HG02588 (cell line): ENCODE measurements at regions not wholly inside any gene's neighbourhood (a gene's known extent, or its start where the extent isn't known, plus 50 kb on each side); places are given as distances from the start of the nearest gene placed in this dataset.
"Not testable (repeated sequence)": the region's sequence is repeated elsewhere in the genome, so short reads cannot be mapped to it uniquely, and the experiment has no call there.

Experiments
- ATAC-seq: cut with Tn5 transposase; IDR thresholded peaks from one replicate; pipeline ENCODE4 v1.9.1; 2021; ENCODE audit warnings: mild to moderate bottlenecking, moderate library complexity; ENCODE audit not compliant: unreplicated experiment

GRCh38 chr5:174925586-174925985 lies 201.2 kb downstream of the MSX2 start:
- no peak for ATAC-seq

GRCh38 chr5:174922955-174923354 lies 198.6 kb downstream of the MSX2 start:
- no peak for ATAC-seq

GRCh38 chr5:174920906-174921550 lies 196.6 kb downstream of the MSX2 start:
- no peak for ATAC-seq

GRCh38 chr5:174919351-174919750 lies 195.0 kb downstream of the MSX2 start:
- no peak for ATAC-seq

- ATAC-seq: no peak
Observed at GRCh38 chr5:174918655-174919054, 194.3 kb downstream of the MSX2 start.

GRCh38 chr5:174917976-174918554 lies 193.7 kb downstream of the MSX2 start:
- ATAC-seq: no peak

- not testable (repeated sequence) for ATAC-seq
Observed at GRCh38 chr5:174917435-174917834, 193.1 kb downstream of the MSX2 start.

GRCh38 chr5:174916924-174917323 lies 192.5 kb downstream of the MSX2 start:
- not testable (repeated sequence) for ATAC-seq

GRCh38 chr5:174916227-174916626 lies 191.8 kb downstream of the MSX2 start:
- ATAC-seq: no peak

GRCh38 chr5:174911118-174911517 lies 186.7 kb downstream of the MSX2 start:
- ATAC-seq: no peak

- ATAC-seq: peak; percentile 80
Observed at GRCh38 chr5:174910245-174910737, 185.9 kb downstream of the MSX2 start.

GRCh38 chr5:174903172-174903732 lies 178.9 kb downstream of the MSX2 start:
- ATAC-seq: no peak

GRCh38 chr5:174901336-174901735 lies 177.0 kb downstream of the MSX2 start:
- ATAC-seq: no peak

GRCh38 chr5:174900240-174900865 lies 176.0 kb downstream of the MSX2 start:
- ATAC-seq: no peak

- no peak for ATAC-seq
Observed at GRCh38 chr5:174897281-174897950, 173.0 kb downstream of the MSX2 start.

GRCh38 chr5:174895360-174895759 lies 171.0 kb downstream of the MSX2 start:
- ATAC-seq: no peak

- no peak for ATAC-seq
Observed at GRCh38 chr5:174892742-174893141, 168.4 kb downstream of the MSX2 start.

- not testable (repeated sequence) for ATAC-seq
Observed at GRCh38 chr5:174880412-174881200, 156.2 kb downstream of the MSX2 start.

GRCh38 chr5:174877987-174878386 lies 153.6 kb downstream of the MSX2 start:
- ATAC-seq: no peak

GRCh38 chr5:174872271-174872670 lies 147.9 kb downstream of the MSX2 start:
- ATAC-seq: no peak

GRCh38 chr5:174852143-174852542 lies 127.8 kb downstream of the MSX2 start:
- no peak for ATAC-seq
